NK-92 (cell line): ENCODE measurements at regions not wholly inside any gene's neighbourhood (a gene's known extent, or its start where the extent isn't known, plus 50 kb on each side); places are given as distances from the start of the nearest gene placed in this dataset.
"Not testable (repeated sequence)": the region's sequence is repeated elsewhere in the genome, so short reads cannot be mapped to it uniquely, and the experiment has no call there.

ENCODE experiments used
- DNase-seq: peaks from one replicate; lab custom pipeline; 2025; ENCODE audit not compliant: unreplicated experiment; lab: John Stamatoyannopoulos, UW

DNA sequence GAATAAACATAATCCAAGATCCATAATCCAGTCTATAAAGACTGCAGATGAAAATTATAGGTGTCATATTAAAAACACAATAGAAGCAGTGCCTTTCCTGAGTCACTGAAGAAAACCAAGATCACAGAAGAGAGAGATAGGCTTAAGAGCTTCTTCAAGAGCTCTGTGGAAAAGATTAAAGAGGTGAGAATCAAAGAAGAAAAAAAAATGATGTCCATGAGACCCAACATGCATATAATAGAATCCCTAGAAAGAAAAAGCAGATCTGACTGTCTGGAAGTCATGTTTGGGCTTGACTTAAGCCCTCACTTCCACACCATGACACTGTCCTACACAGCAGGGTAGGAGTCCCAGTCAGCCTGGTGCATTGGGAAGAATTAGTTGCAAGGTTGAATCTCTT is 205.6 kb upstream of the PROK2 start:
- no peak for DNase-seq

DNA sequence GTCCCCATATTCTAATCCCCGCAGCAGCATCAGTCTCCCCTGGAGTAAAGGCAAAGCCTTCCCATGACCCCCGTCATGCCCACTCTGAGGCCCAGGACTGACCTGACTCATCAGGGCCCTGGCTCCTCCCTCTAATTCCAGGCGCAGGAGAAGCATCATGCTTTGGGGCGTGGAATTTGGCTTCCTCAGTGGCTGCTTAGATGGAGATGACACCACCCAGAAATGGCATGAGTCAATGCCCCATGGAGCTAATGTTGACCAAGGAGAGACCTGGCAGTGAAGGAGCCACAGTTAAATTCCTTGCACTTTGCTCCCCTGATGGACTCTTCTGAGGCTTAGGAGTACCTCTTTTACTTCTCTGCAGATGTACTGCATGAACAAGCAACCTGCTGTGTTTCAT is 204.2 kb upstream of the PROK2 start:
- no peak for DNase-seq

DNA sequence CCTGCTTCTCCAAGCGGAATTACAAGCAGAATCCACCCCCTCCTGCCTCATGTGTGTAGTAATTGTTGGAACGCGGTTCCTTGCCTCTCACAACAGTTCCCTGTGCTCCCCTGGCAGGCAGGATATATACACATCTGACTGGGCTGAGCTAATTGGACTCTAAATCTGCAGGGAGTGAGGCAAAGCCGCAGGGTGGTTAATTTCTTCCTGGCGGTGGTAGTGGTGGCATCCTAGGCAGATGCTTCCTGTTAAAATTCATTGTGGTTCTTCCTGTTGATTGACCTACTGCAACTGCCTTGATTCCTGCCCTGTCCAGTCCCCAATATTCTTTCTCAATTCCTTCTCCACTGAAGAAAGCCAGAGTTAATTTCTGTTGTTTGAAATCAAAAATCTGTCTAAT is 202.9 kb upstream of the PROK2 start:
- no peak for DNase-seq

DNA sequence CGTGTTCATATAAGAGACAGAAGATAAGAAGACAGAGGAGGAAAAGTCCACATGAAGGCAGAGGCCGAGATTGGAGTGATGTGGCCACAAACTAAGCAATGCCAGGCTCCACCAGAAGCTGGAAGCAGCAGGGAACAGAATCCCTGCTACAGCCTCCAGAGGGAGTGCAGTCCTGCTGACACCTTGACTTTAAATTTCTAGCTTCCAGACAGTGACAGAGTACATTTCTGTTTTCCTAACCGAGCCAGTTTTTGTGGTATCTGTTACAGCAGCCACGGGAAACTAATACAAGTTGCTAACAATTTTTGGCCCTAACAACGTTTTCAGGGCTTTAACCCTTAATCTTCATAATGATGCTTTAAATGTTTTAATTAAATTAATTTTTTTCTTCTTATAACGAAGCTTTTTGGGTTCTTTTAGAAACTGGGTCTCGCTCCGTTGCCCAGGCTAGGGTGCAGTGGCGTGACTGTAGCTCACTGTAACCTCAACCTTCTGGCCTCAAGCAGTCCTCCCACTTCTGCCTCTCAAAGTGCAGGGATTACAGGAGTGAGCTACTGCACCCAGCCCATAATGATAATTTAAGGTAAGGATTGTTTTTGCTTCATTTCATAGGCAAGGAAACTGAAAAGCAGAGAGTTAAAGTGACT is 202.3 kb upstream of the PROK2 start:
- DNase-seq, result no peak

DNA sequence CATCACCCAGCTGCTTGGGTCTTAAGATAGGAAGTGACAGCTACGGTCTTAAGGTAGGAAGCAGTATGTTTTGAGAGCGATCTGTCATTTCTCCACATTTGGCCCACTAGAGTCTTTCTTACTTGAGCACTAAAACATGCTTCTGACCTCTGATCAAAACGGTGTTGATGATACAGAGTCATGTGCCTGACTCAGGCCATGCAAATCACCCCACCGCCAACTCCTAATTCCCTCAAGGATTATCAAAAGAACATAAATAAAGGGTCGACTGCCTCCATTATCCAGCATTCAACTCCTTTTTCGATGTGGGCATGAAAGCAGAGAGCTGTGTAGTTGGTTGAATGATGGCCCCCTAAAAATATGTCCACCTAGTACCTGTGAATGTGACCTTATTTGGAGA is 201.7 kb upstream of the PROK2 start:
- no peak for DNase-seq

DNA sequence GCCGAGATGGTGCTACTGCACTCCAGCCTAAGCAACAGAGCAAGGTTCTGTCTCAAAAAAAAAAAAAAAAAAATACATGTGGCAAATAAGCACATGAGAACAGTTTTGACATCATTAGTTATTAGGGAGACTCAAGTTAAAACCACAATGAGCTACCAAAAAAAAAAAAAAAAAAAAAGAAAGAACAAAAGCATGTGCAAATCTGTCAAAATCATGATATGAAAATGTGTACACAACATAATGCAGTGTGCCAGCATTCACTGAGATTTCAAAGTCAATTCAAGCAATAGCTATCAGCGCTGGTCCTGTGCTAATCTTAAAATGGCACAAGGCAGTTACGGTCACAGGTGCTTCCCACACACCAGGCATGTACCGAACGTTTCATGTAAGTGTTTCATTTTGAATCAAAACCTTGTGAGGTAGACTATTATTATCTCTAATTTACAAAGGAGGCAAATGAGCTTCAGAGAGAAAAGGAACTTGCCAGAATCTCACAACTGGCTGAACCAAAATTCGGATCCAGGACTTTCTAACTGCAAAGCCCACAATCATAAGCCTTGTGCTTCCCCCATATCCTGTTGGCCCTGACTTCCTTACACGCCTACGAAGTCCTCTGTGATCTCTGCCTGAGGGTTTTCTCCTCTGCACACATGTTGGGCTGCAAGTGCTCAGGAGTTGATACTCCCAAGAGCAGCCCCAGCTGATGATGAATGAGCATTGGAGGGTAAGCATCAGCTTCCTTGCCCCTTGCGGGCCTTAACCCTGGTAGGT is 200.1 kb upstream of the PROK2 start:
- no peak for DNase-seq

DNA sequence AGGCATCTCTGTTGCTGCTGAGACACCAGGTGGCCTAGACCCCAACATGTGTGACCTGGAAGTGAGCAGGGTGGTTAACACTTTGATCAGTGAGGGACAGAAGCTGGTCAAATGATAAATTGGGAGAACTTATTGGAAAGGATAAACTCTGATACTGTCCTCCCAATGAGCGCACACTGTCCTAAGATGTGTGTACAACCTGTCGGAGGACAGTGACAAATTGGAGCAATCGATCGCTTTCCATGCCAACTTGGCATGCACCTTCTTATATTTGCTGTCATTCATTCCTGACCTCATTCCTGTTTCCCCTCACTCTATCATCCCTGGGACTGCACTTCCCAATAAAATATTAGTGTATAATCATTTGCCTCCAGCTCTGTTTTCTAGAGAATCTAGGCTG is 198.7 kb upstream of the PROK2 start:
- DNase-seq, result no peak

DNA sequence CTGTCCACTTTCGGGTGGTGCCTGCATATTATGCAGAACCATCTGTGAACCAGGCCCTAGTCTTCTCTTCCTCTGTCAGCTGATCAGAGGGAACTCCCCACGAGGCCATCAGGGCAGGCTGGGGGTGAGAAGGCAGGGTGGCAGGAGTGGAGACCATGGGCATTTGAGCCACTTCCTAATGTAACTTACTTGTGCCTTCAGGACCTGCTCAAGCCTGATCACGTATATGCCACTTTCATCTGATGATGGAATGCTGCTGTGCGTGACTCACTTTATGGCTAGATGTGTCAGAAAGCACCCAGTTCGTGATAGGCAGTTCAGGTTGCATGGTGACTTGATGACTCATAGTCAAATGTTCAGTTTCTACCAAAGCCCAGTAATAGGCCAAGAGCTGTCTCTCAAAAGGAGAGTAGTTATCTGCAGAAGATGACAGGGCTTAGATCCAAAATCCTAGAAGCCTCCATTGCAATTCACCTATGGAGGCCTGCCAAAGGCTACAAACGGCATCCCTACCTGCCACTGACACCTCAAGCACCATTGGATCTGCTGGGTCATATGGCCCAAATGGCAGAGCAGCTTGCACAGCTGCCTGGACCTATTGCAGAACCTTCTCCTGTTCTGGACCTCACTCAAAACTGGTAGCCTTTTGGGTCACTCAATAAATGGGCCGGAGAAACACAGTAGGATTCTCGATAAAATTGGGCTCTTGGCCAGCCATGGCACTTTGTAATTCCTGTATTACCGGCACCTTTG is 197.7 kb upstream of the PROK2 start:
- DNase-seq, result not testable (repeated sequence)

DNA sequence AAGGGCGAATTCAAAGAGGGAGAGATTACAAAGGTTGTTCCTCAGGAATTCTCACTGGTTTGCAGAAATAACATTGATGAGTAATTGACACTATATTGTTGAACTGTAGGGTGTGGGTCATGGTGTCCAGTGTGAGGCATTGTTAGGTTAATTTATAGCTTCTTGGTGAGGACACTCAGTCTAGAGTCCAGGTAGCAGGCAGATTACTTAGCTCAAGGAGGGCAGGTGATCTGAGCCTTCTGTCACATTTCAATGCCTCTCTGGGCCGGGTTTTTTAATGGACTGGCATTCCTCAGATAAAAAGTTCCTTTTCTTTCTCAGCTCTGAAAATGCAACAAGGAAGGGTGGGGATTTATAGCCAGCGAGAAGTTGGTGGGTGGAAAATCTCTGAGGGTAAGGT is 194.2 kb upstream of the PROK2 start:
- DNase-seq, result no peak

DNA sequence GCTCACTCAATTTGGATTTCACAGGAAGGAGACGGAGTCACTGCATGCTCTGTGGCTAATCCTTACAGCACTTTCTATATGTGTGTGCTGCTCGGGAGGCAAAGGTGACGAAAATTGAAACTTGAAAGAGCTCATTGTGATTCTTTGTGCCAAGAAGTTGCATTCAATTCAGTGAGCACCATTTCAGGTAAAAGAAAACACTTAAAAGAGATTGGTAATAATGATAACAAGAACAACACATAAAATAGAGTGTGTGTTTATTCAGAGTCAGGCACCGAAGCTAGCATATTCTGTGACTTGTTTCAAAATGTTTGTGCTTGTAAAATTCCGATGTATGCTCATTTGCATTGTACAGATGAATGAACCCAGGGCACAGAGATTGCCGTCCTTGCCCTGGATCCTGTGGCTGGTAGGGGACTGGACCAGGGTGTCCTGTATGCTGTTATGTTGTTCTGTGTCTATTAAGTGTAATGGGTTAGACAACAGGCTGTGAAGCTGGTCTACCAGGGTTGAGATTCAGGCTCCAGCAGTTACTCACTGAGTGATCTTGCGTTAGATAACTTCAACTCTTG is 193.3 kb upstream of the PROK2 start:
- DNase-seq, result no peak

DNA sequence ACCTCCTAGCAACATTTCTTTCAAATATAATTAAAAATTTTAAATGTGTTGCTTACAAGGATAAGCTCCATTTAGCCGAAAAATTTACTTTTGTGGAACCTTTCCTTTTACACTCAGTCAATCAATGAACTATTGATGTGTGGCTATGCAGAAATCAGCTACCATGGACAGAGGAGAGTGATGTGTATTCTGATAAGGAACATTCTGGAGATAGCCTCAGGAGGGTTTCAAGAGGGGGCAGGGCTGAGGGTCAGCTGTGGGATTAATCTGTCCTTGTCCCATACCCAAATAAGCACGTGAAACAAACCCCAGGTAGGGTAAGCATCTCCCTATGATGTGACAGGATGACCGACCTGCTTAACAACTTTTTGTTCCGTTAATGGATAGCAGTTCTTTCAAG is 192.6 kb upstream of the PROK2 start:
- no peak for DNase-seq

DNA sequence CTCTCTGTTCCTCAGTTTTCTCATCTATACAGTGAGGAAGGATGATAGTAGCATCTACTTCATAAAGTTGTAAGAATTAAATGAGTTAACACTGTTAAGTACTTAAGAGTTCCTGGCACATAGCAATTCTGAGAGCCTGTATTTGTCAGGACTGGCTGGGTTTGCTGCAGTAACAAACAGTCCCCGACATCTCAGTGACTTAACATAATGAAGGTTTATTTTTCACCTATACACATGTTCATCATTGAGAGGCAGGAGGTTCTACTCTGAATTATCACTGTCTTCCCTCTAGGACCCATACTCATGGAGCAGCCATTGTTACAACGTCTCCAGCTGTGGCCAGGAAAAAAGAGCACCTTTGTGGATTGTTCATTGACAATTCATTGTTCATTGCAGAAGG is 190.6 kb upstream of the PROK2 start:
- DNase-seq, result no peak

DNA sequence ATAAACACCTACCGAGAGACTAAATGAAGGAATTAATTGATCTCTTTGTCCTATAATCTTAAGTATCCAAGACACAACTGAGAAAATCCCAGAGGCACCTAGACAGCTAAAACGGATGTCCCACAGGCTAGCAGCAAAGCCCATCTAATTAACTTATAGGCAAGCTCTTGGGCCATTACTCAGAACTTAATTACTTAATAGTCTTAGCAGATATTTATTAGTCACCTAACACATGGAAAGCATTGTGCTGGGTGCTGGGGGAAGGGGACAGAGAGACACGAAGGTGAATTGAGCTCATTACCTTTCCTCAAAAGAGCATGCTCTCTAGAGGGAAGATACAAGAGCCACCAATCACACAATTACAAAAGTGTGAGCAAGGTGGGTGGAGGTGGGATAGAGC is 189.8 kb upstream of the PROK2 start:
- no peak for DNase-seq

DNA sequence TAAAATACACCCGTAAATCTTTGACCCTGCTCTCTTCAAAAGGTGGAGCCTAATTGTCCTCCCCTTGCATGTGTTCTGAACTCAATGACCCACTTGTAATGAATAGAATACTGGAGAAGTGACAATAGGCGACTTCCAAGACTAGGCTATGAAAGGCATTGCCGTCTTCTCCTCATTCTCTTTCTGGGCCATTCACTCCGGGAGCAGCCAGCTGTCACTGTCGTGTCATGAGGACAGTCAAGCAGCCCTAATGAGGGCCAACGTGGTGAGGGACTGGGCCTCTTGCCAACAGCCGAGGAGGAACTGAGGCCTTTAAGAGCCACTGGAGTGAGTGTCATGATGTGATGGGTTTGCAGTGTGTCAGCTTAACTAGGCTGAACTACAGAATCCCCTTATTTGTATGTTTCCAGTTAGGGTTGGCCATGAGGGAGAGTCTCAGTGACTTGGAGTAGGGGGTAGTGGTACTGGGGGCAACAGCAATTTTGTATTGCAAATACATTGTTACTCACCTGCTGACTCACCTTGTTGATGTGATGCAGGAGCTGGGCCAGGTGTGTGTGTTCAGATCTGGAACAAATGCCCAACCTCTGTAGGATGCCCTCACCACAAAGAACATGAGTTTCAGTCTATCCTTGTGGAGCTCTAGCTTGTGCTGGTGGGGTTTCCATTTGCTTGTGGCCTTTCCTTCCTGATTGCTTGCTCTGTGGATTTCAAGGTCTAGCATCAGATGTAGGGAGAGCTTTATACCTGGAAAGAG is 188.5 kb upstream of the PROK2 start:
- DNase-seq, result no peak

DNA sequence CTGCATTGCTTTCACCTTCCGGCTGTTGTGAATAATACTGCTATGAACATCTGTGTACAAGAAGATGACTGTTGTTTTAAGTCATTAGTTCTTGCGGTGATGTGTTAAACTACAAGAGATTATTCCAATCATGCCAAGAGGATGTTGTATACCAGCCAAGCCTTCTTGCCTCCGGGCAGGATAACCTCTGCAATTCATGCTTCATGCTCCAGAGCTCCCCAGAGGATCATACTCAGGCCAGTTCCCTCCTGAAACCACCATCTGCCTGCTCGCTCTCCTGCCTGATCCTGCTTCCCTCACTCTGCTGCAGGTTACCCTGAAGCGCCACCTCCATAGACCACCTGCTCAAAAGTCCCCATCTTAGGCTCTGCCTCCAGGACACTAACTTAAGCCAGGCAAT is 187.1 kb upstream of the PROK2 start:
- DNase-seq, result no peak

DNA sequence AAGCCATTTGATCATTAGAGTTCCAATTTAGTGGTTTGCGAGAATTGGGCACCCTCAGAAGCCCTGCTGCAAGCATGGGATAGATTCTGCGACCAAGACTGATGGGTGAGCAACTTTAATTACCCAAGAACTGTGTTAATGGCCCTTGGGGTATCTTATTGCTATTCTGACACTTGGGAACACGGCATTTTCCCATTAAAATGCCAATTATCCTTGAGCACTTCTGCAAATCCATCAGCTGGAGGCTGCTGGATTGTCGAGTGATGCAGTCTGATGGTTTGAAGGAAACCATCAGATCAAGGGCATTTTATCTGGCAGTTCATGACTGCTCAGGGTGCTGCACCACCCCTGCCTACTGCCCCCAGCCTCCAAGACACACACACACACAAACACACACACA is 183.6 kb upstream of the PROK2 start:
- no peak for DNase-seq

DNA sequence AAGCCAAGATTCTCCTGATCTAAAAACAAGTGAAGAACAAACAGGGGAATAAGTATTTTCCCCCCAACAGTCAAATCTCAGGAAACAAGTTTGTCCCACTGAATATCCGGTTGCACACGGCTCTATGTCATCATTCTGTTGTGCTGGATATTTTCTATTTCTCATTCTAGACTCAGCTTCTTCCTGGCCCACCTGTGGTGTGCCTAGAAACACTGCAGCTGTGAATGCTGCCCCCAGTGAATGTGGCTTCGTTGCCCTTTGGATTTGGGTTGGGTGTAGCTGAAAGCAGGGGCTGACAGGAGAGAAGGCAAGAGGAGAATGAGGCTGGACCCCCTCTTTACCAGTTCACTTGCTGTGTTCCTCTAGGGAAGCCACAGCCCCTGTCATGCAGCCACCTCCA is 181.2 kb upstream of the PROK2 start:
- no peak for DNase-seq

DNA sequence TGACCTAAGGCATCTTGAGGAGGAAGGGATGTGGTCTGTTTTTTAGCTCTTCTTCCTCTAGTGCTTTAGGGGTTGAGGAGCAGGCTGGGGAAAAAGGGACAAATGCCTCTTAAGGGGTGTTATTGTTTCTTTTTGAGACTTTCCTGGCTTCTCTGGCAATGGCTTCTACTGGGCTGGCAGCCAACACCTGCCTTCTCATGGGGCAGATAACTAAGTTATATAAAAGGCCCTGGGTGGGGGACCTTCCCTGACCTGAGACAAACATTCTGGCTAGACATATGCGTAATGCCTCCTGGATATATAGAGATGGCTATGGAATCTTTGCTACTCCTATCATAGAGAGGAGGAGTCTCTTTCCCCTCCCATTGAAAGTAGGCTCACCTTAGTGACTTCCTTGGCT is 179.2 kb upstream of the PROK2 start:
- DNase-seq, result no peak

DNA sequence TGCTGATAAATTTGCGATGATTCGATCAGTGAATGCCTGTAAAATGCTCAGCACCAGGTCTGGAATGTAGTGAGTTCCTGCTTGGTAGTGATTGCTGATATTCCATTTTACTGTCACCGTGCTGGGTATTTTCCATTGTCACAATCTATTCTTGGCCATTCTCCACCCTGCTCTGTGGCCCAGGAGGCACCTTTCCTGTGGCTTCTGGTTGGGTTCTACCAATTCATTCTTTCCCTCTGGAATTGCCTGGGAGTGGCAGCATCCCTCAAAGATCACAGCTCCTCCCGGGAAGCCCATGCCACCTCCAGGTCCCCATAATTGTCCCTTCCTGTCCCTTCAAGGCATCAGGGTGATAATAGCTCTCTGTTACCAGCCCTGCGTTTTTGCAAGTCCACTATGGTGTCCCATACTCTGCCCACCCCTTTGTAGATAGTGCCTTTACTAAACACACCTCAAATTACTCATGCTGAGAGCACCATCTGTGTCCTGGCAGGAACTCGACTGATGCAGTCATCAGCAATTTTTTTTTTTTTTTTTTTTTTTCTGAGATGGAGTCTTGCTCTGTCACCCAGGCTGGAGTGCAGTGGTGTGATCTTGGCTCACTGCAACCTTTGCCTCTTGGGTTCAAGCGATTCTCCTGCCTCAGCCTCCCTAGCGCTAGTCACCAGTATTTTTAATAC is 177.8 kb upstream of the PROK2 start:
- no peak for DNase-seq

DNA sequence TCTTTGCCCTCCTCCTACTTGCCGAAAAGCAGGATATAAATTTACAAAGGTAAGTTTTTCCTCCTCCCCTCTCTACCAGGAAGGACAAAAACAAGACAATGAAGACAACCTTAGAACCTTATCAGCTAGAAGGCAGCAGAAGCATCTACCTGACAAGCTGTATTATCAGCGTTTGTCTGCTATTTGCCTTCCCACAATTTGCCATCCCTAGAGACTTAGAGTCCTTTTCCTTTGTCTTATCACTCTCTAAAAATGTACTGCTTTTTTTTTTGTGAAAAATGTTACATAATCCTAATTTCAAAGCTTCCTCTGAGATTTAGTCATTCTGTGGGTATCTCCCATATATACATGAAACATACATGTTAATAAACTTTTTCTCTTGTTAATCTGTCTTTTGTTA is 176.9 kb upstream of the PROK2 start:
- DNase-seq, result no peak

DNA sequence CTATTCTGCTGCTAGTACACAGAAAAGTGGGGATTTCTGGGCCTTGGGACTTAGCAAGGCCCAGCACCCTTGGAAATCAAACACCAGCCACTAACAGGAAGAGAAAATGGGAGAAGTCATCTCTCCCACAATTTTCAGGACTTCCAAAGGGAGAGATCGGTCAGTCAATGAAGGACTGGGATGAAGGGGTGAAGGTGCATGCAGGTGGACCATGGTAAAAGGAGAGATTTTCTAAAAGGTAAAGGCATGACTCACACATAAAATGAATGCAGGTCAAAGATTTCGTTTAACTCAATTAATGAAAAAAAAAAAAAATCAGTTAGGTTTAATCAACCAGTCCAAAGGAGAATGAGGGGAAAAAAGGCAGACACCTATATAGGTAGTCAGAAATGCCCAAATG is 176.4 kb upstream of the PROK2 start:
- no peak for DNase-seq
